GM06990 (cell line): ENCODE measurements at regions not wholly inside any gene's neighbourhood (a gene's known extent, or its start where the extent isn't known, plus 50 kb on each side); places are given as distances from the start of the nearest gene placed in this dataset.
A peak's percentile ranks its signal among the peaks of the same experiment; 100 is the strongest.

Source experiments
- DNase-seq: peaks from one replicate; pipeline ENCODE4 v3.0.0-alpha.2; 2011; ENCODE audit not compliant: insufficient read length; ENCODE audit errors: extremely low read depth
- H3K27me3 ChIP-seq: replicated peaks from 2 replicates; pipeline ENCODE4 v1.6.0; 2011; ENCODE audit warnings: low read length; ENCODE audit not compliant: control insufficient read depth, insufficient read depth
- H3K36me3 ChIP-seq: 2 replicates; pipeline ENCODE4 v1.5.1; 2011; ENCODE audit warnings: low read length; ENCODE audit not compliant: control insufficient read depth, insufficient read depth
- H3K4me3 ChIP-seq: replicated peaks from 2 replicates; pipeline ENCODE4 v1.5.1; 2011; ENCODE audit warnings: low read depth, mild to moderate bottlenecking, control low read depth, low read length
- CTCF ChIP-seq: IDR thresholded peaks from 2 replicates; pipeline ENCODE4 v1.5.1; 2011; ENCODE audit warnings: low read length, control low read depth, mild to moderate bottlenecking, inconsistent platforms; ENCODE audit not compliant: insufficient read depth, poor library complexity, severe bottlenecking

GRCh38 chr11:71120471-71120896 lies 131.9 kb downstream of the SHANK2 start:
- H3K36me3 ChIP-seq, result no peaks in the 10 kb centered on the region
- no peak overlapping the region for H3K4me3 ChIP-seq
- no peaks in the 10 kb centered on the region for H3K27me3 ChIP-seq
- peak; percentile 24 for TF ChIP-seq CTCF
- no peak for DNase-seq

GRCh38 chr11:71119656-71120269 lies 132.6 kb downstream of the SHANK2 start:
- DNase-seq, result no peak
- TF ChIP-seq CTCF, result no peak
- H3K27me3 ChIP-seq, result no peaks in the 10 kb centered on the region
- H3K4me3 ChIP-seq, result no peak overlapping the region
- no peaks in the 10 kb centered on the region for H3K36me3 ChIP-seq

- H3K36me3 ChIP-seq, result no peaks in the 10 kb centered on the region
- no peak overlapping the region for H3K4me3 ChIP-seq
- DNase-seq, result no peak
- no peak for TF ChIP-seq CTCF
- H3K27me3 ChIP-seq, result no peaks in the 10 kb centered on the region
These were observed 133.6 kb downstream of the SHANK2 start for GRCh38 chr11:71118671-71119250.

- no peaks in the 10 kb centered on the region; the same call in 1 of the 2 replicates for H3K27me3 ChIP-seq
- TF ChIP-seq CTCF, result no peak
- H3K4me3 ChIP-seq, result no peak overlapping the region
- no peak for DNase-seq
- no peaks in the 10 kb centered on the region for H3K36me3 ChIP-seq
These were observed 135.1 kb downstream of the SHANK2 start for GRCh38 chr11:71117311-71117710.

- no peaks in the 10 kb centered on the region for H3K36me3 ChIP-seq
- H3K4me3 ChIP-seq, result no peak overlapping the region
- no peaks in the 10 kb centered on the region; the same call in 1 of the 2 replicates for H3K27me3 ChIP-seq
- no peak for DNase-seq
- no peak for TF ChIP-seq CTCF
These were observed 135.7 kb downstream of the SHANK2 start for GRCh38 chr11:71116693-71117040.
